ENCODE measurements at regions not wholly inside any gene's neighbourhood (a gene's known extent, or its start where the extent isn't known, plus 50 kb on each side); places are given as distances from the start of the nearest gene placed in this dataset.

- ATAC-seq = no peak
- Mint-ChIP-seq H3K4me1 (no peaks in the 10 kb centered on the region), H3K36me3 (no peaks in the 10 kb centered on the region), H3K27me3 (ENCODE audit: low read depth in 2 of 2) (peaks cover 20 to 35% of the 10 kb centered on the region in 2 donors), H3K4me3 (no peak overlapping the region), H3K9me3 (no peaks in the 10 kb centered on the region), H3K27ac (no peak overlapping the region)
- no peak for DNase-seq
- H3K4me1 ChIP-seq (ENCODE audit: control insufficient read depth, insufficient read depth, low read length) = no peaks in the 10 kb centered on the region
- no peak overlapping the region for H3K27ac ChIP-seq (ENCODE audit: low read length)
- no peaks in the 10 kb centered on the region for H3K36me3 ChIP-seq (ENCODE audit: control insufficient read depth, insufficient read depth, low read length)
- H3K4me3 ChIP-seq (ENCODE audit: low read length) = no peak overlapping the region
- intact Hi-C loops (cut with micrococcal nuclease) = no loop called here
- H3K27me3 ChIP-seq (ENCODE audit: control insufficient read depth, insufficient read depth, low read length) = no peaks in the 10 kb centered on the region
- WGBS (ENCODE audit: insufficient coverage) = 83% methylated on average over 5 of the region's 5 CpGs
- H3K9me3 ChIP-seq (ENCODE audit: control insufficient read depth, insufficient read depth, low read length) = no peaks in the 10 kb centered on the region
- no peak for TF ChIP-seq CTCF (IDR thresholded peaks at IDR 0.05)
Measured at GRCh38 chr16:80105160-80105559, 435.6 kb upstream of the DYNLRB2 start.

DNA sequence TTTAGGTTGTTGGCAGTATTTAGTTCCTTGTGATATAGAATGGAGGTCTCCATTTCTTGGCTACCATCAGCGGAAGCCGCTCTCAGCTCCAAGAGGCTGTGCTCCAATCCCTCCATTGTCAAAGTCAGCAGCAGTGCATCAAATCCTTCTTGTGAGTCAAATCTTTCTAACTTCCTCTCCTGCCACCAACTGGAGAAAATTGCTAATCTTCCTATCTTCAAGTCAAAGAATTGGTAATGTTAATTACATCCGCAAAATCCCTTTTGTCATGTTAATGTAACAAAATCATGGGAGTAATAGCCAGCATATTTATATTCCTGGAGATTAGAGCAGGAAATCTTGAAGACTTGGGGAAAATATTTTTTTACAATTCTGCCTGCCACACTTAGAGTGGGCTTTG is 436.4 kb upstream of the DYNLRB2 start:
- H3K4me3 ChIP-seq (ENCODE audit: low read length) = no peak overlapping the region
- H3K27me3 Mint-ChIP-seq (ENCODE audit: low read depth in 2 of 2) = peaks cover 20 to 36% of the 10 kb centered on the region in 2 donors
- H3K4me3 Mint-ChIP-seq = no peak overlapping the region
- no peak for TF ChIP-seq CTCF (IDR thresholded peaks at IDR 0.05)
- ATAC-seq = no peak
- intact Hi-C loops (cut with micrococcal nuclease) = no loop called here
- 100% methylated on average over 2 of the region's 3 CpGs for WGBS (ENCODE audit: insufficient coverage)
- no peaks in the 10 kb centered on the region for H3K9me3 Mint-ChIP-seq
- H3K9me3 ChIP-seq (ENCODE audit: control insufficient read depth, insufficient read depth, low read length) = no peaks in the 10 kb centered on the region
- DNase-seq = no peak
- no peaks in the 10 kb centered on the region for H3K36me3 ChIP-seq (ENCODE audit: control insufficient read depth, insufficient read depth, low read length)
- no peaks in the 10 kb centered on the region for H3K4me1 Mint-ChIP-seq
- H3K27ac Mint-ChIP-seq = no peak overlapping the region
- H3K27me3 ChIP-seq (ENCODE audit: control insufficient read depth, insufficient read depth, low read length) = no peaks in the 10 kb centered on the region
- H3K27ac ChIP-seq (ENCODE audit: low read length) = no peak overlapping the region
- H3K36me3 Mint-ChIP-seq = no peaks in the 10 kb centered on the region
- no peaks in the 10 kb centered on the region for H3K4me1 ChIP-seq (ENCODE audit: control insufficient read depth, insufficient read depth, low read length)

DNA sequence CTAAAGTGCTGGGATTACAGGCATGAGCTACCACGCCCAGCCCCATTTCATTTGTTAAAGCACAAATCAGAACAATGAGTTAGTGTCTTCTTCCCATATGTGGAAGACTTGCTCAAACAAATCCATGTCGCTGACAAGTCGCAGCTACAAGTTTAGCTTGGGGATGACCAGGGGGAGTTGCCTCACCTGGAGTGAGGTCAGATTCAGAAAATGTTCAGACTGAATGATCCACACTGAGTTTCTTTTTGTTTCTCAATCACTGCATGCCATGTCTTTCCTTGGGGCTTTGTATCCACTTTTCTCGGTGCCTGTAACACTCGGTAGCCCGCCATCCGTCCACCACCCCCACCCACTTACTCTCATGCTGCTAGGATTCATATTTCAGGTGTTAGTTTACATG is 437.3 kb upstream of the DYNLRB2 start:
- Mint-ChIP-seq H3K4me1 (no peaks in the 10 kb centered on the region), H3K27ac (no peak overlapping the region), H3K4me3 (no peak overlapping the region), H3K36me3 (no peaks in the 10 kb centered on the region), H3K27me3 (ENCODE audit: low read depth in 2 of 2) (peaks cover 20 to 45% of the 10 kb centered on the region in 2 donors), H3K9me3 (no peaks in the 10 kb centered on the region)
- intact Hi-C loops (cut with micrococcal nuclease) = no loop called here
- no peak overlapping the region for H3K27ac ChIP-seq (ENCODE audit: low read length)
- H3K4me1 ChIP-seq (ENCODE audit: control insufficient read depth, insufficient read depth, low read length) = no peaks in the 10 kb centered on the region
- ATAC-seq (no peak), DNase-seq (no peak)
- H3K27me3 ChIP-seq (ENCODE audit: control insufficient read depth, insufficient read depth, low read length) = no peaks in the 10 kb centered on the region
- WGBS (ENCODE audit: insufficient coverage) = 94% methylated on average over 7 of the region's 7 CpGs
- no peak for TF ChIP-seq CTCF (IDR thresholded peaks at IDR 0.05)
- H3K9me3 ChIP-seq (ENCODE audit: control insufficient read depth, insufficient read depth, low read length) = no peaks in the 10 kb centered on the region
- no peak overlapping the region for H3K4me3 ChIP-seq (ENCODE audit: low read length)
- H3K36me3 ChIP-seq (ENCODE audit: control insufficient read depth, insufficient read depth, low read length) = no peaks in the 10 kb centered on the region

DNA sequence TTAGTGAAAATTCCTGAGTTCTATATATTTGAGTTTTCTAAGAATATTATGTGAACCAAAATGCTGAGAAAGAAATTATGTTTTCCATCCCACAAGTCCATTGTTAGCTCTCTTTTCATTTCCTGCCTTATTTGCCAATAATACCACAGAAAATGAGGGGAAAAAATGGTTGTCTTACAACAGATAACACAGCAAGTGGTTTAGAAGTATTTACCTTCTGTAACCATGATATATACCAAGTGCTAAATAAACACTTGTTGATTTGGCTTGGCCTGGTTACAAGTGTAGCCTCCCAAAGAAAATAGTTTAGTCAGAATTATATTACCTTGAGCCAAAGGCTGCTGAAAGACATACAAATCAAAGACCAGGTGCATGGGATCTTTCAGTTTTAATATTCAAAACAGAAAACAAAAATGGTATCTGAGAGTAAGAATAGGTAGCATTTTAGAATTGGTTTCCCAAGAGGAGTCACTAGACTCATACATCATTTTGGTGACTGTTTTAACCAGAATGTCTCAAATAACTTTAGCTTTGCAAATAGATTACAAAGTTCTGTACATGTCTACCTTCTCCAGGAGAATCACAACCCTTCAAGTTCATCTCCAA is 439.8 kb upstream of the DYNLRB2 start:
- ATAC-seq (no peak), DNase-seq (no peak)
- Histone ChIP-seq H3K4me1 (ENCODE audit: control insufficient read depth, insufficient read depth, low read length) (no peaks in the 10 kb centered on the region), H3K4me3 (ENCODE audit: low read length) (no peak overlapping the region), H3K27me3 (ENCODE audit: control insufficient read depth, insufficient read depth, low read length) (no peaks in the 10 kb centered on the region), H3K36me3 (ENCODE audit: control insufficient read depth, insufficient read depth, low read length) (no peaks in the 10 kb centered on the region), H3K27ac (ENCODE audit: low read length) (no peak overlapping the region), H3K9me3 (ENCODE audit: control insufficient read depth, insufficient read depth, low read length) (no peaks in the 10 kb centered on the region)
- H3K9me3 Mint-ChIP-seq = no peaks in the 10 kb centered on the region
- H3K27ac Mint-ChIP-seq = no peak overlapping the region
- no peaks in the 10 kb centered on the region for H3K36me3 Mint-ChIP-seq
- H3K4me3 Mint-ChIP-seq = no peak overlapping the region
- no peak for TF ChIP-seq CTCF (IDR thresholded peaks at IDR 0.05)
- intact Hi-C loops (cut with micrococcal nuclease) = no loop called here
- H3K4me1 Mint-ChIP-seq = no peaks in the 10 kb centered on the region
- H3K27me3 Mint-ChIP-seq (ENCODE audit: low read depth in 2 of 2) = peaks cover 16 to 45% of the 10 kb centered on the region in 2 donors
